ENCODE measurements at regions not wholly inside any gene's neighbourhood (a gene's known extent, or its start where the extent isn't known, plus 50 kb on each side); places are given as distances from the start of the nearest gene placed in this dataset.

DNA sequence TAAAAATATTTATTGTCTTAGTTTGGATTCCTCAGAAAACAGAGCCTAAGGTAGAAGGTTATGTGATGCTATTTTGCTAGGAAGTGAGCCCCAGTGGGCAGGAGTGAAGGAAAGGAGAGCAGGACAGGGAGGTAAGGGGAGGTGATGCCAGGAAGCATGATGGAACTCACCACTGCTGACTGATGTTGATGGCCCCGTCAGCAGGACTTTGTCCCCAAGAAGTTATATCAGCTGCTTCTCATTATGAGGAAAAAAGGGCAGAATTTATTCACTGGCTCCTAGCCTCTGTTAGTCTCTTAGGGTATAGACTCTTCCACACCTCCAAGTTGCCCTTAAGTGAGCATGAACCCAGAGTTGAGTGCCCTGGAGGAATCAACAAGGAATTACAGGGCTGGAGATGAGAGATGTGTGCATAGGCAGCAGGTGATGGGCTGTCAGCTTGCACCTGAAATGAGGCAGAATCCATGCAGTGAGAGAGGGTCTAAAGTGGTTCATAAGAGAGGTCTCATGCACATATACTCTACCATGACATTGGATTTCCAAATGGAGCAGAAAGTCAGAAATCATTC, 120.6 kb upstream of the NIPBL start:
- no peak overlapping the region for H2AFZ ChIP-seq (ENCODE audit: low read depth, low read length)
- no peak overlapping the region for H4K91ac ChIP-seq (ENCODE audit: low read length)
- H3K23ac ChIP-seq (ENCODE audit: low read length in 2 of 2): no peak overlapping the region
- H3K9ac ChIP-seq (ENCODE audit: low read length): no peak overlapping the region
- no peak overlapping the region for H2BK12ac ChIP-seq (ENCODE audit: low read length in 2 of 2)
- H3K18ac ChIP-seq (ENCODE audit: low read depth in 1 of 2, low read length in 2 of 2): no peak overlapping the region
- no peak overlapping the region for H4K8ac ChIP-seq (ENCODE audit: low read length)
- no peak overlapping the region for H2BK120ac ChIP-seq (ENCODE audit: low read depth, low read length)
- DNase-seq: no peak
- no peak overlapping the region for H3K14ac ChIP-seq (ENCODE audit: low read length in 2 of 2)
- no peak overlapping the region for H3K4ac ChIP-seq (ENCODE audit: low read depth in 1 of 2, low read length in 2 of 2)
- H3K9me3 ChIP-seq (ENCODE audit: control insufficient read depth, low read length): no peaks in the 10 kb centered on the region
- H3K27me3 ChIP-seq (ENCODE audit: control insufficient read depth in 1 of 2, insufficient read depth in 1 of 2, low read length in 2 of 2): peaks cover 22 to 28% of the 10 kb centered on the region in 2 experiments
- no peaks in the 10 kb centered on the region for H3K4me1 ChIP-seq (ENCODE audit: control insufficient read depth, insufficient read depth, low read depth, low read length)
- H3K4me3 ChIP-seq (ENCODE audit: insufficient read depth in 1 of 2, low read depth in 1 of 2, low read length in 2 of 2): no peak overlapping the region
- H3K79me1 ChIP-seq (replicated peaks; ENCODE audit: low read length, poor library complexity, severe bottlenecking): no peaks in the 10 kb centered on the region
- no peaks in the 10 kb centered on the region for H3K36me3 ChIP-seq (ENCODE audit: control insufficient read depth in 1 of 2, insufficient read depth in 2 of 2, low read depth in 1 of 2, low read length in 2 of 2)
- no peak overlapping the region for H2BK15ac ChIP-seq (ENCODE audit: low read depth, poor library complexity, severe bottlenecking)
- WGBS: 60% methylated on average over 1 of the region's 1 CpG
- no peak overlapping the region for H3K4me2 ChIP-seq (ENCODE audit: low read length, poor library complexity, severe bottlenecking)
- H2AK5ac ChIP-seq (ENCODE audit: low read length, severe bottlenecking): no peak overlapping the region
- H2BK5ac ChIP-seq (ENCODE audit: low read depth, low read length, poor library complexity, severe bottlenecking): no peak overlapping the region
- H3K27ac ChIP-seq (ENCODE audit: low read length, poor library complexity, severe bottlenecking): no peak overlapping the region

DNA sequence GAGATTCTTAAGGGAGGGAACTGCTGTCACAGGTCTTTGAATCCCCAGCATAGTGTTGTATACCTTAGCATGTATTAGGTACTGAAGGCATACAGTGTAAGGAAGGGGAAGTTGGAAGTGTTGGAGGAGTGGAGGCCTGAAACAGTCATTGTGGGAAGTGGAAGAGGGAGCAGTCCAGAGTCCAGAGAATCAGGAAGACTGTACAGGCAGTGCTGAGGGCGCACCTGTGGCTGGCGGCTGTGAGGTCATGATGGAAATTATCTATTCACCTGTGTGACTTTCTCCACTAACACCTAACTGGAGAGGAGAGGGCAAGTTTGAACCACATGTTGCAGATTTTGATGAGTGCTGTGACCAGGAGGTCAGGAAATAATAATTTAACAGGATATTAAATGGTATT, 119.7 kb upstream of the NIPBL start:
- no peak overlapping the region for H3K4me3 ChIP-seq (ENCODE audit: insufficient read depth in 1 of 2, low read depth in 1 of 2, low read length in 2 of 2)
- no peak overlapping the region for H3K4me2 ChIP-seq (ENCODE audit: low read length, poor library complexity, severe bottlenecking)
- no peaks in the 10 kb centered on the region for H3K9me3 ChIP-seq (ENCODE audit: control insufficient read depth, low read length)
- WGBS: 100% methylated on average over 2 of the region's 2 CpGs
- H2AK5ac ChIP-seq (ENCODE audit: low read length, severe bottlenecking): no peak overlapping the region
- H3K27ac ChIP-seq (ENCODE audit: low read length, poor library complexity, severe bottlenecking): no peak overlapping the region
- no peak overlapping the region for H2BK15ac ChIP-seq (ENCODE audit: low read depth, poor library complexity, severe bottlenecking)
- H3K4ac ChIP-seq (ENCODE audit: low read depth in 1 of 2, low read length in 2 of 2): no peak overlapping the region
- H3K9ac ChIP-seq (ENCODE audit: low read length): no peak overlapping the region
- no peak overlapping the region for H2AFZ ChIP-seq (ENCODE audit: low read depth, low read length)
- no peak overlapping the region for H4K8ac ChIP-seq (ENCODE audit: low read length)
- DNase-seq: no peak
- no peaks in the 10 kb centered on the region for H3K79me1 ChIP-seq (replicated peaks; ENCODE audit: low read length, poor library complexity, severe bottlenecking)
- no peak overlapping the region for H3K18ac ChIP-seq (ENCODE audit: low read depth in 1 of 2, low read length in 2 of 2)
- H2BK120ac ChIP-seq (ENCODE audit: low read depth, low read length): no peak overlapping the region
- H2BK5ac ChIP-seq (ENCODE audit: low read depth, low read length, poor library complexity, severe bottlenecking): no peak overlapping the region
- no peak overlapping the region for H3K14ac ChIP-seq (ENCODE audit: low read length in 2 of 2)
- H3K23ac ChIP-seq (ENCODE audit: low read length in 2 of 2): no peak overlapping the region
- no peak overlapping the region for H4K91ac ChIP-seq (ENCODE audit: low read length)
- H3K4me1 ChIP-seq (ENCODE audit: control insufficient read depth, insufficient read depth, low read depth, low read length): no peaks in the 10 kb centered on the region
- no peaks in the 10 kb centered on the region for H3K36me3 ChIP-seq (ENCODE audit: control insufficient read depth in 1 of 2, insufficient read depth in 2 of 2, low read depth in 1 of 2, low read length in 2 of 2)
- no peak overlapping the region for H2BK12ac ChIP-seq (ENCODE audit: low read length in 2 of 2)
- H3K27me3 ChIP-seq (ENCODE audit: control insufficient read depth in 1 of 2, insufficient read depth in 1 of 2, low read length in 2 of 2): peaks cover 23 to 28% of the 10 kb centered on the region in 2 experiments

DNA sequence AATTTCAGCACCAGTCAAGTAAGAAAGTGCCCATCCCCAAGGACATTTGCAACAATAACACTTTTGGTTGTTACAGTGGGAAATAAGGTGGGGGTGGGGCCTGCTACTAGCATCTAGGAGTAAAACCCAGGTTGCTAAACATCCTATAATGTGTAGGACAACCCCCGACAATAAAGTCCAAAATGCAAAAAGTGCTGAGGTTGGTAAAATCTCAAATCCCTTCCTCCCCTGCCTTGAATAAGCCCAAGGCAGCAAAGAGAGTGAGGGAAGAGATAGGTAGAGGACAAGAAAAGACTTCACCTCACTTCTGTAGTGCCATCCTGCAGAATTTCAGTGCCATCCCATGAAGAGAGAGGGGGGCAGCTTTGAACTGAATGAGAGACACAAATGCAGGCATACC, 117.5 kb upstream of the NIPBL start:
- Histone ChIP-seq H4K91ac (ENCODE audit: low read length) (no peak overlapping the region), H3K23ac (ENCODE audit: low read length in 2 of 2) (no peak overlapping the region), H4K8ac (ENCODE audit: low read length) (no peak overlapping the region), H2AK5ac (ENCODE audit: low read length, severe bottlenecking) (no peak overlapping the region), H2BK15ac (ENCODE audit: low read depth, poor library complexity, severe bottlenecking) (no peak overlapping the region), H2AFZ (ENCODE audit: low read depth, low read length) (no peak overlapping the region), H3K4me2 (ENCODE audit: low read length, poor library complexity, severe bottlenecking) (no peak overlapping the region), H3K9ac (ENCODE audit: low read length) (no peak overlapping the region), H3K27me3 (ENCODE audit: control insufficient read depth in 1 of 2, insufficient read depth in 1 of 2, low read length in 2 of 2) (peaks cover 31 to 35% of the 10 kb centered on the region in 2 experiments), H3K4ac (ENCODE audit: low read depth in 1 of 2, low read length in 2 of 2) (no peak overlapping the region), H3K79me1 (replicated peaks; ENCODE audit: low read length, poor library complexity, severe bottlenecking) (no peaks in the 10 kb centered on the region), H3K4me3 (ENCODE audit: insufficient read depth in 1 of 2, low read depth in 1 of 2, low read length in 2 of 2) (no peak overlapping the region), H3K14ac (ENCODE audit: low read length in 2 of 2) (no peak overlapping the region), H3K27ac (ENCODE audit: low read length, poor library complexity, severe bottlenecking) (no peak overlapping the region), H3K36me3 (ENCODE audit: control insufficient read depth in 1 of 2, insufficient read depth in 2 of 2, low read depth in 1 of 2, low read length in 2 of 2) (no peaks in the 10 kb centered on the region), H2BK120ac (ENCODE audit: low read depth, low read length) (no peak overlapping the region), H3K4me1 (ENCODE audit: control insufficient read depth, insufficient read depth, low read depth, low read length) (no peaks in the 10 kb centered on the region), H2BK12ac (ENCODE audit: low read length in 2 of 2) (no peak overlapping the region), H3K18ac (ENCODE audit: low read depth in 1 of 2, low read length in 2 of 2) (no peak overlapping the region), H2BK5ac (ENCODE audit: low read depth, low read length, poor library complexity, severe bottlenecking) (no peak overlapping the region), H3K9me3 (ENCODE audit: control insufficient read depth, low read length) (no peaks in the 10 kb centered on the region)
- 100% methylated on average over 1 of the region's 1 CpG for WGBS
- DNase-seq: no peak

DNA sequence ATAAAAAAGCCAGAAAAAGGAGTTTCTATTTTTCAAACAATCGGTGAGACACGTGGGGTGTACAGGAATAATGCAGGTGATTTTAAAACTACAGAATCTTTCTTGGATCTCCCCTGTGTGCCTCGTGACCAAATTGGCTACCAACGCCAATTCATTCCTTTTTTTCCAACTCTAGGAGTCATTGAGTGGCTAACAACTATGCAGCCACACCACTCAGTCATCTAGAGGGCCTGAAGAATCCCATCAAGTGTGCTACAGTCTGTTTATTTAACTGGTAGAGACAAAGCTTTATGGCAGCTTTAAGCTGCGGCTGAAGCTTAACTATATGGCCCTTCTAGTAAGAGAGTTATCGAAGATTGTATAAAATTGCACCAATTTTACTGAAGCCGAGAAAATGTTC, 113.1 kb upstream of the NIPBL start:
- Histone ChIP-seq H2BK15ac (ENCODE audit: low read depth, poor library complexity, severe bottlenecking) (no peak overlapping the region), H2BK120ac (ENCODE audit: low read depth, low read length) (no peak overlapping the region), H4K8ac (ENCODE audit: low read length) (no peak overlapping the region), H3K27ac (ENCODE audit: low read length, poor library complexity, severe bottlenecking) (no peak overlapping the region), H3K4me1 (ENCODE audit: control insufficient read depth, insufficient read depth, low read depth, low read length) (no peaks in the 10 kb centered on the region), H2BK5ac (ENCODE audit: low read depth, low read length, poor library complexity, severe bottlenecking) (no peak overlapping the region), H3K18ac (ENCODE audit: low read depth in 1 of 2, low read length in 2 of 2) (no peak overlapping the region), H3K79me1 (replicated peaks; ENCODE audit: low read length, poor library complexity, severe bottlenecking) (no peaks in the 10 kb centered on the region), H3K14ac (ENCODE audit: low read length in 2 of 2) (no peak overlapping the region), H2AFZ (ENCODE audit: low read depth, low read length) (no peak overlapping the region), H2BK12ac (ENCODE audit: low read length in 2 of 2) (no peak overlapping the region), H4K91ac (ENCODE audit: low read length) (no peak overlapping the region), H3K9ac (ENCODE audit: low read length) (no peak overlapping the region), H3K23ac (ENCODE audit: low read length in 2 of 2) (no peak overlapping the region), H3K4ac (ENCODE audit: low read depth in 1 of 2, low read length in 2 of 2) (no peak overlapping the region), H3K27me3 (ENCODE audit: control insufficient read depth in 1 of 2, insufficient read depth in 1 of 2, low read length in 2 of 2) (peaks cover 19 to 20% of the 10 kb centered on the region in 2 experiments), H2AK5ac (ENCODE audit: low read length, severe bottlenecking) (no peak overlapping the region), H3K4me3 (ENCODE audit: insufficient read depth in 1 of 2, low read depth in 1 of 2, low read length in 2 of 2) (no peak overlapping the region), H3K36me3 (ENCODE audit: control insufficient read depth in 1 of 2, insufficient read depth in 2 of 2, low read depth in 1 of 2, low read length in 2 of 2) (no peaks in the 10 kb centered on the region), H3K4me2 (ENCODE audit: low read length, poor library complexity, severe bottlenecking) (no peak overlapping the region), H3K9me3 (ENCODE audit: control insufficient read depth, low read length) (peaks cover 5% of the 10 kb centered on the region)
- 89% methylated on average over 6 of the region's 7 CpGs for WGBS
- no peak for DNase-seq
